Activated gamma-delta T cell (primary cell): ENCODE measurements at regions not wholly inside any gene's neighbourhood (a gene's known extent, or its start where the extent isn't known, plus 50 kb on each side); places are given as distances from the start of the nearest gene placed in this dataset.

Experiments used
- DNase-seq: peaks from one replicate; lab custom pipeline; 2025; lab: John Stamatoyannopoulos, UW

DNA sequence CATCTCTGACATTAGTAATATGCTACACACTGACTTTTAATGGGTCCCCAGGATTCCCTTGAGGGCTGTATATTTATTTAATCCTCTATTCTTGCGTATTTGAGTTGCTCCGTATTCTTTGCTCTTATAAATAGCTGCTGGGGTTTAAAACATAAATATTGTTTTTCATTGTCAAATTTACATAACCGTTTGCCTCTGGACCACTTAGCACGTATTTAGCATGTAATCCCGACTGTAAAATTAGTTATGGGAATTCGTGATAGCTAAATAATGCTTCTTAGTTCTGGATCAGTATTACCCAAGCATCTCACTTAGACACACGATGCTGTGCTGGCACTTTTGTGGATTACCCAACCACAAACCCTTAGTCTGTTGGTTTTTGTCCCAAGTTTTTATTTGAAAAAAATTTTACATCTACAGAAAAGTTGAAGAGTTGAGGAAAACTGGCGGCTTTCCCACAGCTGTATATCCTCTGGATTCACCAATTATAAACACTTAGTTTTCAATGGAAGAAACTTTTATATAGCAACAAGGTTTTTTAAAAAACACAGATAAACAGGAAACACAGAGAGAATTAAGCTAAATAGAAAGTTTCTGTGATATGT, 296.8 kb upstream of the TPM1 start:
- DNase-seq, result no peak

DNA sequence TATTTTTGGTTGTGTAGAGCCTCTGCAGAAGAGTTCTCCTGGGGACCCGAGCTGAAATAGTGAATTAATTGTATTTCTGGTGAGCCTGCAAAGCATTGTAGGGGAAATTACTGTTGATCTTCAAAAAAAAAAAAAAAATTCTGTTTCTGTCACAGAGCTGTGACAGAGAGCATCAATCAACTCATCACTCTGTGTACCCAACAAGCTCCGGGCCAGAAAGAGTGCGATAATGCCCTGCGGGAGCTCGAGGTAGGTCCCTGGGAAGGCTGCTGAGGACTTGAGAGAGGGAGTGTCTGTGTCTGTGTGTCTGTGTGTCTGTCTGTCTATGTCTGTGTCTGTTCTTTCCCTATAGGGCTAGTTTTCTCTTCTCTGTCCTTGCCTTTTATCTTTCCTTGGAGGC, 294.4 kb upstream of the TPM1 start:
- no peak for DNase-seq

DNA sequence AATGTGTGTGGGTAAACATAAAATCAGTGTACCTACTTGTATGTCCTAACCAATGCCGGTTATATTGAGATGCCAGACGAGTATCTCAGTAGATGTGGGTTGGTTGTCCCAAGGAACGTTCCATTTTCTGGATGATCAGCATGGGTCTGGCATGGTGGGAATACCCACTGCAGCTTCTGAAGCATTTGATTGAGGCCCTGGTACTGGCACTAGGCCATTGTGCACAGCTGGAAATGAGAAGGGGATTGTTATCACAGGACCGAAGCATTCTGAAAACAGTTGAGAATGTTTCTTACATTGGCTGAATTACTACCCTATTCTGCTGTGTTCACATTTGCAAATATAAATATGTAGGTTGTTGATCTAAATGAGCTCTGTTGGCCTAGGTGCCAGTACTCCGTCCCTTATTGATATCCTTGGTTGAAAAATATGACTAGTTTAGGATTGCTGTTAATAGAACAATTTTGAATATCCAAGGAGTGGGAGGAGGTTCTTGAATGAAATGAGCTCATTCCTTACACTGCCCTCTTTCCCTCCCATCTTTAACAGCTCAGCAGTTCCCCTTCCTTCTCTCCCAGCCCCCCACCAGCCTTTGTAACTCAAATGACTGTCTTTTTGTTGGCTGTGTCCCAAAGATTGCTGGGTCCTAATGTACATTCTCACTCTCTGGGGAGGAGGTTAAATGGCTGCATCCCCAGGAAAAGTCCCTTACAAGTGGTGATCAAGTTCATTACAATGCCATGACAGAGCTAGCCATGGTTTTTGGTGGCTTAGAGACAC, 293.3 kb upstream of the TPM1 start:
- DNase-seq, result no peak

DNA sequence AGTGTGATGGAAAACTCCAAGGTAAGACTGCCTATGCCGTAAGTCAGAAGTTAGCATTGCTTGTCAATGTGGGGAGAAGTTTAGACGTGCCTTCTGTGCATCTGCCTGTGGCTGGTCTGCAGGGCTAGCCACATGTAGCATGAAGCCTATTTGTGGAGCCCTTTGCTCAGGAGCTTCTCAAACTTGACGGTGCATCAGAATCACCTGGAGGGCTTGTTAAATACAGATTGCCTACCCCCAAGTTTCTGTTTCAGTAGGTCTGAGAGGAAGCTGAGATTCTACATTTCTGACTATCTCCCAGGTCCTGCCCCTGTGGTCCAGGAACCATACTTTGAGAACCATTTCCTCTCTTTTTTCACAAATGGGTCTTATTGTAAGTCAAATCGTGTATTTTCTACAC, 292.1 kb upstream of the TPM1 start:
- no peak for DNase-seq

DNA sequence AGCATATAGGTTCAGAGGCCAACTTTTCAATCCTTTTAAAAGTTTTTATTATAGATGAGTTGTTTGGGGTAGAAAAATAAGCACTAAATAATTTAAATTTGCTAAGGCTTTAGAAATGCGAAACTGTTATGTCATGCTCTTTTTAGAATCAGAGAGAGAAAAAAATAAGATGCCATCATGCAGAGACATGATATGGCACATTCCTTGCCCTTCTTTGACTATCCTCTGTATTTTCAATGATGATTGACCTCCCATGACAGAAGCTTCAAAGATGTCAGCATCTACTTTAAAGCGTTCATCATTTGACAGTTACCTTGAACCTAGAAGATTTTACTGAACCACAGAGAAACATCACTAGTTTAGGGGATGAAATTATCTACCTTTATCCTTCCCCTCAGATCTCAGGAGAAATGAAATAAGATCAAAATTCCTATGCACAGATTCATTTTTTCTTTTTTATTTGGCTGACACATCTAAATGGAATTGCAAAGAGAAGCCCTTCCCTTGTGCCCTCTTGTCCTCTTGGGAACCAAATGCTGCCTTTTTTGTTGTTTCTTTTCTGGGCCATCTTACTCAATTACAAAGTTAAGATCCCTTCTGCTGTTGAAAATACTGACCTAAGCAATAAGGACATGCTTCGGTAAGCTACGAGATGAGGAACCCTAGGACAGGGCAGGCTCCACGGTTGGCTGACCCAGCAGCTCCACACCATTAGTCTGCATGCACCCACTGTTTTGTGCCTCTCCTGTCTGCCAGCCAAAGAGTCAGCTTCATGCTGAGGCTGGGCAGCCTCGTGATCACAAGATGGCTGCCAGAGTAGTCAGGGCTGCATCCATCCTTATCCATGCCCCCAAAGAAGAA, 289.7 kb upstream of the TPM1 start:
- DNase-seq, result no peak

DNA sequence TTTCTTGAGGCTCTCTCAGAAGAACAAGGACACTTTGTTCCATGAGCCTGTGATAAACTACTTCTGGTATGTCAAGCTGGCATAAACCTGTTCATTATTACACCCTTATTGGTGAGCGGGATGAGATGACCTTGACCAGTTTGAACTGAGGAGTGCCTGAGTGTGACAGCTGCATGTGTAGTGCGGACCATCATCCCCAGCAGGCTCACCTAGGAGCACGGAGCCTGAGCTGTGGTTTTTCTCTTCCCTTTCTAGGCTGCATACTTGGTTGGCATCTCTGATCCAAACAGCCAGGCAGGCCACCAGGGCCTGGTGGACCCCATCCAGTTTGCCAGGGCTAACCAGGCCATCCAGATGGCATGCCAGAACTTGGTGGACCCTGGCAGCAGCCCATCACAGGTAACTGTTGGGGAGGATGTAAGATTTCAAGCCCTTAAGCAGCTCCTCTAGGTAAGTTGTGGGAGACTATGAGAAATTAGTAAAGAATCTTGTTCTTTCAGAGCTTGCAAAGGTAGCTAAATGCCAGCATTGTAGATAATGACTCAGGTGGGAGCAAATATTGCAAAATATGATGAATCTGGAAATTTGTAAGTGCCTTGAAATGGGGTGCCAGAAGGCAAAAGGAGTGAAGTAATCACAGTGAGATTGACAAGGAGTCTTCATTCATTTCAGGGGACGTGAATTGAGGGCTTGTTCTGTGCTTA, 288.9 kb upstream of the TPM1 start:
- no peak for DNase-seq

DNA sequence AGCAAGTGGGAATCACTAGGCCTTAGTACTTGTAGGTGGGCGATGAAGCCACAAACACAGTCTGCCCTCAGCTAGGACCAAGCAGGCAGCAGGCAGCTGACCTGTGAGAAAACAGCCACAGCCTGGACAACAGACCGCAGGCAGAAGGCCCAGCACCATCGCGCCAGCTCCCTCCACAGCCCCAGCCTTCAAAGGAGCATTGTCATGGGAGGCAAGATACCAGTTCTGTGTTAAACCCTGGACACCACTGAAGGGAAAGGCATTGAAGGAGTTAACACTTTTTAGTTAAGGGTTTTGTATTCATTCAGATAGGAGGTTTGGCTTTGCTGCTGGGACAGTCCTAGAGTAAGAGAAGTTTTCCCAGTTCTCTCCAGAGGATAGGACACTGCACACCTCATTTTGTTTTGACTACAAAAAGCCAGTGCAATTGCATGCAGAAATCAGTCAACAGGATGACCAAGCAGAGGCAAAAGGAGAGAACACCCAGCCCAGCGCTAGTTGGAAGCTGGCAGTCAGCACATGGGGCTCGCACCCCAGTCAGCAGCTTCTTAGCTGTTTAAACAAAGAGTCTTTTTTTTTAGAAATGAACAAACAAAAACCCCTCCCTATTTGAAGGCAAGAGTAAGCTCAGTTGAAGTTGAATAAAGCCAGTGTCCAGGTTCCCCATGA, 286.1 kb upstream of the TPM1 start:
- DNase-seq, result no peak

DNA sequence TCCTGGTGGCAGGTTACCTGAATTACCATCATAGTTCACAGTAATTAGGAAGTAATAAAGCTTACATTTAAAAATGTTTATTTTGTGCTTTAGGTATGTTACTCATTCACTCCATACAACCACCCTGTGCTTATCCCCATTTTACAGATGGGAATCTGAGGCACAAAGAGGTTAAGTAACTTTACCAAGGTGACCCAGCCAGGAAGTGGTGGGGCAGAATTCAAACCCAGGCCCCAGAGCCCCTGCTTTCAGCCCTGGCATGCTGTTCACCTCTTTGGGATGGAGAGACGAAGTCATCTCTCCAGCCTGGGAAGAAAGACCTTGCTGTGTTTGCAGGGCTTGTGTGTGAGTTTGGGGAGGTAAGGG, 285.6 kb upstream of the TPM1 start:
- DNase-seq, result no peak

DNA sequence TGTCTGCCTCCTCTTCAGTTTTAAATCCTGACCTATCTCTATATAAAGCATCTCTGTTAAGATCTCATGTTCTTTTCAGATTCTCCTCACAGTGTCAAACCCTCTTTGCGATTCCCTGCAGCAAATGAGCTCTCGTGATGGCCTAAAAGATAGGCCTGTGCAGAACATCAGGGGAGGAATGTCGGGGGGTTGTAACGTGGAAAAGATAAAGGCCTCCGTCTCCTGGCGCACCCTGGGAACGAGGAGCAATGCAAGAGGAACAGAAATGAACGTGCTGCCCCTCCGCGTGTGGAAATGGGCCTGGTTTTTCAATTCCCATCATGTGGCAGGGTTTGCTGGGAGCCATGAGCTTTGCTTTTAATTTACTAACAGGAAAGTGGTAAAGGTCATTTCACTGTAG, 285.0 kb upstream of the TPM1 start:
- DNase-seq, result no peak

DNA sequence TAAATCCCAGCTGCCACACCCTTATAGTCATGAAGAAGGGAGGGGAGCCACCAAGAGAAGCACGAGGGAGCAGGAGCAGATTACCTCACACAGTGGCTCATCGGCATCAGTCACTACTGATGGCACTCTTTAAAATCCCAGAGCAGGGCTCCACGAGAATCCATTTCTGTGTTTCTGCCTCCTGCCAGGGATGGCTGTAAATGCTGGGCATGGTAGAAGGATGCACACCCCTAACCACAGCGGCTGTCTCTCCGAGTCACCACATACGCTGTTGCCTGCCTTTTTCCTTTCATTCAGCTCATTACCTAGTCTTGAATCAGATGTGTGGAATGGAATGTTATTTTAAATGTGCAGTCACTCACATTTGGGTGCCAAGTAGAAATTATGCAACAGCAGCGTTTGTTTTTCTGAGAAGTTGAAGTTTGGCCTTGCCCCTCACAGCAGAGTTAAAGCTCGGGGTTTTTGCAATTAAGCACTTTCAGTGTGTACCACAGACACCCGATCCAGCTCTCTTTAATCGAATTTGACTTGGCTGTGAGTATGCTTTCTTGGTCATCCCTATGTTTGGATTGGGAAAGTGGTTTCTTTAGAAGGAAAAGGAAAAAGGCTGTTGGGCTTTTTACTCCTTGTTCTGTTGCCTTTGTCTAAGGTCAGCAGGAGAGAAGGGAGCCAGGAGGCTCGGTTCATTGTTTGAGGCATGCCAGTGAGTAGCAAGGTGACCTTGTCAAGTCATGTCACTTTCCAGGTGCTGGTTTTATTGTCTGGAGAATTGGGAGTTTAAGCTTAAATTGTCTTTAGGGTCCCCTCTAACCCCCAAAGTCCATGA, 284.2 kb upstream of the TPM1 start:
- DNase-seq, result no peak

DNA sequence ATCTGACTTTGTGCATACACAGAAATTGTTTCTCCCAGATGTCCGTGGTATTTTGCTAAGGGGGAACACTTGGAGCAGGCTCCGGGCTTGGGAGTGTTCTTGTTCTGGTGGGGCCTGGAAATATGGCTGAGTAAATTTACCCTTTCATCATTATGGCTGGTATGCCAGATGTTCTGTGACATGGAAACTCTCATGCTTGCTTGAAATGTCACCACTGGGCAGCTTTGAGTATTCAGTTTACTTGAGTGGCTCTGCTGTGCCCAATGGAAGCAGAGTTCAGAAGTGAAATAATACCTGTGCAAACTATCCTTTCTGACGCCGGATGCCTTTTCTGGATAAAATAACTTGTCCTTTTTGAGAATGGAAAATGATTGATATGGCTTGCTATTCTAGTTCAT, 283.6 kb upstream of the TPM1 start:
- no peak for DNase-seq

DNA sequence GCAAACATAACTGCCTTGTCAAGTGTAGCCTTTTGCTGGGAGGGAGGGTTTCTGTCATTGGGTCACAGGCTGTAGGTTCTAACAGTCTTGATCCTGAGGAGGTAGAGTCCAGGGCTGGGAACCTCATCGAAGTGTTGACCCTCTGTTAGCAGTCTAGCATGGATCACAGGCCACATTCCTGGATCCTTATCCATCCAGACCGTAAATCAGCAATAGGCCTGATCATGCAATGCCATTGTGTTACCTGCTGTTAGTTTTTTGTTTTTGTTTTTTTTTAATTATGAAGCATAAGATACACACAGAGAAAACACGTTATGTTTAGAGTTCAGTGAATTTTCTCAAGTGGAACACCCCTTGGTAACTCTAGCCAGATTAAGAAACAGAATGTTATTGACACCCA, 282.0 kb upstream of the TPM1 start:
- no peak for DNase-seq

DNA sequence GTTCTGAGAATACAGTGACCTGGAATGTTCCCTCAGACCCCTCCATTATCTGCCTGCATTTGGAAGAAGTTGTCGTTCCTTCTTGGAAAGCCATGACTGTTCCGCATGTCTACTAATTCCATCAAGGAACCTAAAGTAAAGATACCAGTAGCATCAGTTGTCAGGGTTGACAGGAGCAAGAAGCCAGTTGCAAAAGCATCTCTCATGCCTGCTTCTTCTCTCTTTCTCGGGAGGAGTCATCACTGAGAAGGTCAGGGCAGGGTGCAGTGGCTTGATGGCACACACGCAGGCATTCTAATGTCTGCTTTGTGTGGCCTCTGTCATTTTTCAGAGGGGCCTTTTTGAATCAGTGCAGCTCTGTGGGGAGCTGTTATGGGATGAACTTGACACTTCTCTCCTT, 276.6 kb upstream of the TPM1 start:
- DNase-seq, result no peak

DNA sequence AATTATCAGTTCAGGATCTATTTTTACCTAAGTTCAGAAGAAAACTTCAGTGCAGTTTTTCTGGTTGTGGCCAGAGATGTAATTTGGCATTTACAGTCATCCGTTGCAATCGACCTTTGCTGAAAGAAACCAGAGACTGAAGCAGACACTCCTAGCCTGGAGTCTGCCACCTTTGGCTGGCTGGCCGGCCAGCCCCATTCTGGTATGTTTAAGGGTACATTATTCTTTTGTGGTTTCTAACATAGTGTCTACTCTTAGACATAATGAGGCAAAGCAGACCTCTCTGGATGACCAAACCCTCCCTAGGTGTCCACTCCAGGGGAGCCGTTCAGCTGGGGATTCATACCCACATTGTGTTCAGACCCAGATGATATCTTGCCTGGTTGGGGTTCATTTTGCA, 275.9 kb upstream of the TPM1 start:
- DNase-seq, result no peak

DNA sequence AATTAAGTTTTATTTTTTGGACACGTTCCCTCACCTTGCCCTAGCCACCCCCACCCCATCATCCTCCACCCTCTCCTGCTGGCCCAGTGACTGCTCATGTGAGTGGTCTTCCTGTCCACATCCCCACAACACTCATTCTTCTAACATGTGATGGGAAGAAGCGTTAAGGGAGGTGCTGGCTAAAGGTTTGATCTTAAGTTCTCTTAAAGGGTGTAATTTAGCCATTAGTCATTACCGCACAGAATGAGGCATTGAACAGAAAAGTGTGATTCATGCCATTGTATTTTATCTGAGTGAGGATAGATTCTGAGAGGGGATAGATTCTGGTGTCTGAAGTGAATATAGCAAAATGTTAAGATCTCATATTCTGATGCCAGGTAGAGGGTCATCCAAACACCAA, 272.9 kb upstream of the TPM1 start:
- no peak for DNase-seq

DNA sequence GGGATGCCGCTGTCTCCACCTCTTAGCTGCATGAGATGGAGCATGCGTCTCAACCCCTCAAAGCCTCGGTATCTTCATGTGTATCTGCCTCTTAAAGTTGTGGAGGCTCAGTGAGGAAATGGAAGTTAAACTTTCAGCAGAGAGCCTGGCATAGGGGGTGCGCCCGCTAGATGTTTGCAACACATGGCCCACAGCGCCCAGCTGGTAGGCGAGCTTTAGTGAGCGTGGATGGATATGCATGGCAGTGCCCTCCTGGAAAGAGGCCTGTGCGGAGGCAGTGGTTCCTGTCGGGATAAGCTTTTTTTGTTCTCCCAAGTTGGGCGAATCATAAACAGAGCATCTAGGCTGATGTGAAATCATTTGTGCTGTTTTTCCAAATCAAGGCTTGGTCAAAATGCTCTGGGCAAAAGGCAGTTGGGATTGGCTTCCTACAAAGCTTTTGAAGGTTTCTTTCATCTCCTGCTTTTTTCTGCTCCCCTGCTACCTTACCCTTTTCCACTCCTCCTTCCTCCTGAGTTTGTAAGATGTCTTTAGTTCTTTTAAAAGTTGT, 272.4 kb upstream of the TPM1 start:
- no peak for DNase-seq

DNA sequence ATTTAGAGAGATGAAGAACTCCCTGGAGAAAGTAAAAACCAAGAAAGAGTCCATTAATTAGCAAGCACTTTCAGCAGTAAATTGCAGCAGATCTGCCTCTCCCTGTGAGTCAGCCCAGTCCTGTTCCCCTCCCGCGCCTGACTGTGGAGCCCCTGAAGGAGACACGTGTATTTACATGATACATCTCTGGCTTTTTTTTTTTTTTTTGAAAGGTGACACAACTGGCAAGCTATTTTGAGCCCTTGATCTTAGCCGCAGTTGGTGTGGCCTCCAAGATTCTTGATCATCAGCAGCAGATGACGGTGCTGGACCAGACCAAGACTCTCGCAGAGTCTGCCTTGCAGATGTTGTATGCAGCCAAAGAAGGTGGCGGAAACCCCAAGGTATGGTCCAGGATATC, 271.8 kb upstream of the TPM1 start:
- DNase-seq, result no peak

DNA sequence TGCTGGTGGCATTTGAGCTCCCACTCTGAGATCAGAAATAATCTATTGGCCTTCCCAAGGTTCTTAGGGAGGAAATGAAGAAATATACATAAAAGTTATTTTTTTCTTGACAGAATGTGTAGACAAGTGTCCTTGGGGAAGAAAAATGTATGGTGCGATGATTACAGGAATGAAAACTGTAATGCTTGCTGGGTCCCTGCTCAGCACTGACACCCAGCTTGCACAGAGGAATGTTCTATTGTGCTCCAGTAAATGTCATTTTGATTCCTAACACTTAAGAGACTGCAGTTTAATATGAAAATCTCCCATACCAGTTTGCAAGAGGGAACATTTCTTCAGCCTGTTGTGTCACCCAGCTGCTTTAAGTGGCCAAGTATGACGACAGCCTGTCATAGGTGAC, 271.3 kb upstream of the TPM1 start:
- DNase-seq, result no peak

DNA sequence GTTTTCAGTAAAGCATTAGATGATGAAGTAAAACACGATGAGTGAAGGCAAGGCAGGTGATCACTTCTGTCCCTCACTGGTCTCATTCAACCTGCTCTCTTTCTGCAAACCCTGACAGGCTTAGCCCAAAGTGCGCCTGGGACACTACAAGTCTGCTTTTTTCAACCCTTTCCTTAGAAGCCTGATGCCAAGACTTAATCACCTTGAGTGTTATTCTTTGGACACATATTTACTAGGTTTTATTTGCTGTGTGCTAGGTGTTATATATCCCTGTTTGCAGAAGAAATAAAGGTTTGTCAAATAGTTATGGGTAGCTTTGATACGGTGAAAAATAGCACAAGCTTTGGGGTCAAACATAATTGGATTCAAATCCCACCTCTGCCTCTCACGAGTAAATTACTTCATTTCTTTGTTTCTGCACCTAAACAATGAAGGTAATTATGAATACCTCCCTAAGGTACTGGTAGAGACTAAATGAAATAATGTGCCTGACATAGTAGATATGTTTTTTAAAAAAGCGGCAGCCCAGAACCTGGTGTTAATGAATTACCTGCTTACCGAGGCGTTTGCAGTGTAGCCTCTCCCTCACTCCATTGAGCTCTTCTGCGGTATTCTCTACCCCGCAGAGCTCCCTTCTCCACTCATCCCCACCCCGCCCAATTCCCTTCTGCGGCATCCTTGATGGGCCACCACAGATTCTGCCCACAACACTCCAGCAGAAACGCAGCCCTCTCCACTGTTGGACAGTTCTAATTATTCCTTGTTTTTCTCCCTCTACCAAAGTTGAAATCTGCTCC, 269.0 kb upstream of the TPM1 start:
- no peak for DNase-seq

DNA sequence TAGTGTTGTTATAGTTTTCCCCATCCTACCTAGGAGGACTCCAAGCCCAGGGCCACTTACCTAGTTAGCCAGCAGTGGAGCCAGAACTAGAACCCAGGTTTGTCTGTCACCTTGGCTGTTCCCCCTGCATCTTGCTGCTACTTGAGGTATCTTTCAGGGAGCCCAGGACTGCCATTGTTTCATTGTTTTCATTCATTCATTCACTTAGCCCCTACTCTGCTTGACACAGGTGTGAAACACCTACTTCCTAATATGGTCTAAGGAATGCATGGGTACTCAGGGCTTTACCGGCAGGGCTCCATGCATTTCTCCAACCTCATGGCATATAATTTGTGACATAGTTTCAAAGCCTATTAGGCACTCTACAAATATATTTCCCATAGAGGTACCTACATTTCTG, 266.6 kb upstream of the TPM1 start:
- no peak for DNase-seq
